A673 (cell line): ENCODE measurements at regions not wholly inside any gene's neighbourhood (a gene's known extent, or its start where the extent isn't known, plus 50 kb on each side); places are given as distances from the start of the nearest gene placed in this dataset.

ENCODE experiments used
- BruUV-seq: library from RNA; stranded (reverse); fragments of 400-500 nt; replicated peaks from 2 replicates; lab custom pipeline; 2021; lab: Mats Ljungman, UMichigan
- CTCF ChIA-PET: fragments of 300-600 bp; sonication (Branson Sonifier 250); formaldehyde crosslinking; loops from one replicate; lab custom pipeline; 2022; ENCODE audit warnings: antibody characterized with exemption; lab: Charles Lee
- POLR2A ChIA-PET: fragments of 300-600 bp; sonication (Branson Sonifier 250); formaldehyde crosslinking; loops from one replicate; lab custom pipeline; 2022; ENCODE audit warnings: antibody characterized with exemption; ENCODE audit not compliant: low non-redundant PET; lab: Charles Lee
- DNase-seq: peaks from one replicate; pipeline ENCODE4 v3.0.0-alpha.2; 2015; ENCODE audit warnings: low spot score
- H3K27ac ChIP-seq: fragments of 200-600 bp; sonication (generic); 2 replicates; pipeline ENCODE4 v1.5.1; 2016; ENCODE audit warnings: mixed run types, low read depth, mild to moderate bottlenecking, mixed read lengths, antibody characterized with exemption, low read length; ENCODE audit not compliant: poor library complexity, severe bottlenecking
- H3K27me3 ChIP-seq: fragments of 200-600 bp; sonication (generic); replicated peaks from 2 replicates; pipeline ENCODE4 v1.6.1; 2017; ENCODE audit warnings: mixed run types, low read depth, mild to moderate bottlenecking, mixed read lengths, antibody characterized with exemption, low read length; ENCODE audit not compliant: insufficient read depth, poor library complexity
- H3K36me3 ChIP-seq: fragments of 200-600 bp; sonication (generic); 2 replicates; pipeline ENCODE4 v1.6.1; 2016; ENCODE audit warnings: mixed run types, mild to moderate bottlenecking, mixed read lengths, antibody characterized with exemption, low read length; ENCODE audit not compliant: insufficient read depth, poor library complexity, severe bottlenecking
- H3K4me1 ChIP-seq: fragments of 200-600 bp; sonication (generic); 2 replicates; pipeline ENCODE4 v1.6.1; 2017; ENCODE audit warnings: mixed run types, mild to moderate bottlenecking, mixed read lengths, antibody characterized with exemption, low read length; ENCODE audit not compliant: insufficient read depth, poor library complexity, severe bottlenecking
- H3K4me3 ChIP-seq: fragments of 200-600 bp; sonication (generic); 2 replicates; pipeline ENCODE4 v1.5.1; 2016; ENCODE audit warnings: low read depth, mixed run types, mild to moderate bottlenecking, mixed read lengths, low read length; ENCODE audit not compliant: poor library complexity, severe bottlenecking
- H3K9me3 ChIP-seq: fragments of 200-600 bp; sonication (generic); 2 replicates; pipeline ENCODE4 v1.6.1; 2016; ENCODE audit warnings: mixed run types, low read depth, mild to moderate bottlenecking, mixed read lengths, antibody characterized with exemption, low read length; ENCODE audit not compliant: poor library complexity, severe bottlenecking
- EZH2 ChIP-seq: fragments of 200-600 bp; sonication (generic); IDR thresholded peaks from 2 replicates; pipeline ENCODE4 v1.6.1; 2017; ENCODE audit warnings: borderline replicate concordance, low read depth, mild to moderate bottlenecking, mixed read lengths, antibody characterized with exemption, low read length; ENCODE audit not compliant: poor library complexity, severe bottlenecking
- intact Hi-C: fragments of 100-400 bp; cut with micrococcal nuclease; formaldehyde crosslinking; loops from one replicate; pipeline ENCODE4 v1.10.0; 2022; ENCODE audit not compliant: unreplicated experiment
- TF ChIP-seq, protein P1 (sequence below): fragments of 300-800, 200-600 bp; sonication (generic); conservative IDR thresholded peaks from 2 replicates; pipeline ENCODE4 v1.5.1; 2017; ENCODE audit warnings: low read depth, mild to moderate bottlenecking, antibody characterized with exemption, low read length, moderate library complexity, mixed read lengths

DNA sequence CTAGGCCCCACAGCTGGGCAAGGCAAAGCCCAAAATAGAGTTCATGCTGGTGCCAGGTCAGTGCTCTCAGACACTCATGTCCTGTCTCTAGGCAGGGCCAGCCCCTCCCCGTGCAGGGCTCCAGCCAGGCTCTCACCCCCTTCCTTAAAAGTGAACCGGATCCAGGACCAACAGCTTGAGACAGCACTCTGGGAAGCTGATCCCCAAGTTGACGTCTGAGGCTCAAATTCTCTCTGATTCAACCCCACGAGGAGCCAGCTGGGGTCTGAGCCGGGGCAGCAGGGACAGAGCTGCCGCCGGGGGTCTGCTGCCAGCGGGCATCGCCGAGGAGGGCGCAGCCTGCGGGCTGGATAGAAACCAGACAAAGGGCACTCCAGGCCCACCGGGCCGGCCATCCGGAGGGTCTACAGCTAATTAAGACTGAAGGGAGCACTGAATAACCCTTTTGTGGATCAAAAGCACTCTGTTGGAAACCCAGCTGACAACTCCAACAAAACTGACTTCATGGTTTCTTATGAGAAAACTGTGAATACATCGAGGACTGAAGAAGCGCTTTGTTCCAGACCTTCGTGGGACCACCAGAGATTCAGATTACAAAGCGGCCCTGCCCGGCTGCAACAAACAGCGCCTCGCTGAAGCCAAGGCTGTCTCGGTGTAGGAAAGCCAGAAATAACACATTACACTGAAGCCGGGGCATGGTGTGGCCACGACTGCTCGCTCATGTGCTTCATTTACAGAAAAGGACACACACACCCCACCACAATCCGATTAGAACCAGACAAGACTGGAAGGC is 95.8 kb downstream of the PSMG1 start:
- Histone ChIP-seq H3K27me3 (peaks cover 1% of the 10 kb centered on the region), H3K4me1 (no peaks in the 10 kb centered on the region), H3K4me3 (no peak overlapping the region), H3K36me3 (no peaks in the 10 kb centered on the region), H3K27ac (no peak overlapping the region), H3K9me3 (no peaks in the 10 kb centered on the region)
- DNase-seq: no peak
- ChIA-PET POLR2A (no interaction called here), CTCF (no interaction called here)
- no peak for TF ChIP-seq EZH2
- TF ChIP-seq, protein P1, sequence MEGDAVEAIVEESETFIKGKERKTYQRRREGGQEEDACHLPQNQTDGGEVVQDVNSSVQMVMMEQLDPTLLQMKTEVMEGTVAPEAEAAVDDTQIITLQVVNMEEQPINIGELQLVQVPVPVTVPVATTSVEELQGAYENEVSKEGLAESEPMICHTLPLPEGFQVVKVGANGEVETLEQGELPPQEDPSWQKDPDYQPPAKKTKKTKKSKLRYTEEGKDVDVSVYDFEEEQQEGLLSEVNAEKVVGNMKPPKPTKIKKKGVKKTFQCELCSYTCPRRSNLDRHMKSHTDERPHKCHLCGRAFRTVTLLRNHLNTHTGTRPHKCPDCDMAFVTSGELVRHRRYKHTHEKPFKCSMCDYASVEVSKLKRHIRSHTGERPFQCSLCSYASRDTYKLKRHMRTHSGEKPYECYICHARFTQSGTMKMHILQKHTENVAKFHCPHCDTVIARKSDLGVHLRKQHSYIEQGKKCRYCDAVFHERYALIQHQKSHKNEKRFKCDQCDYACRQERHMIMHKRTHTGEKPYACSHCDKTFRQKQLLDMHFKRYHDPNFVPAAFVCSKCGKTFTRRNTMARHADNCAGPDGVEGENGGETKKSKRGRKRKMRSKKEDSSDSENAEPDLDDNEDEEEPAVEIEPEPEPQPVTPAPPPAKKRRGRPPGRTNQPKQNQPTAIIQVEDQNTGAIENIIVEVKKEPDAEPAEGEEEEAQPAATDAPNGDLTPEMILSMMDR: no peak
- BruUV-seq: no TSS peak
- intact Hi-C loops: no loop called here

DNA sequence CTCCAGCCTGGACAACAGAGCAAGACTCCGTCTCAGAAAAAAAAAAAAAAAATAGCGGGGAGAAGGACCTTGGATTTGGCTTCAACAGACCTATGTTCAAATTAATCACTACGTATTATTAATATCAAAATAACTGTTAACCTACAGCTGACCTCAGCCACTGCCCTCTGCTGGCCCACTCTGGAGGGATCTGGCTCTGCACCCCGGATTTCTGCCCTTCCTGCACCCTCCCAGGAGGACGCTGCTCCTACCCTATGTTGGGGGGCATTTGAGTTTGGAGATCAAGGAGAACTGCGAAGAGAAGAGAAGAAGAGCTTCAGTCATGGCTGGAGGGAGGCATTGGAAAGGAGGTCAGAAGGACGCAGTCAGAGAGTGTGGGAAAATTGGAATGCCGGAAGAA is 96.7 kb downstream of the PSMG1 start:
- Histone ChIP-seq H3K27ac (no peak overlapping the region), H3K27me3 (peaks cover 8% of the 10 kb centered on the region), H3K4me3 (no peak overlapping the region), H3K9me3 (no peaks in the 10 kb centered on the region), H3K4me1 (no peaks in the 10 kb centered on the region), H3K36me3 (no peaks in the 10 kb centered on the region)
- intact Hi-C loops: no loop called here
- CTCF ChIA-PET: no interaction called here
- no TSS peak for BruUV-seq
- POLR2A ChIA-PET: no interaction called here
- no peak for TF ChIP-seq EZH2
- TF ChIP-seq, protein P1: no peak
- DNase-seq: no peak

DNA sequence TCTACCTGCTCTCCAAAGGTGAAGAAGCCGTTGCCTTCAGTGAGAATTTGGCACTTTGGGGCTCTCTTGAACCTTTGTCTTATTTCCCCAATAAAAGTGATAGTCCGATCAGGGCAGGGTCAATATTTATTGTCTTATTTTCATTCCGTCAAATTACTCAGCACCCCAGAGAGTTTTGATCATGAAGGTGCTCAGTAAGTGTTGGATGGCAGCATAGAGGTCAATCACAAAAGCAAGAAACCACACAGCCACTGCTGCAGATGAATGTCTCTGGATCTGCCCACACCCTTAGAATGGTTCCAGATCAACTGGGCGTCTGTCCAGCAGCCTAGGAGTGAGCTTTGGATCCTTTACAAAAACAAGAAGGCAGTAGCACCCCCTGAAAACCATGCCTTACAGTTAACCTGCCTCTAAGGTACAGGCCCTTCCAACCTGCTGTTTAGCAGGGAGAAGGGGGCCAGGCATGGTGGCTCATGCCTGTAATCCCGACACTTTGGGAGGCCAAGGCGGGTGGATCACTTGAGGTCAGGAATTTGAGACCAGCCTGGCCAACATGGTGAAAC is 97.3 kb downstream of the PSMG1 start:
- intact Hi-C loops: no loop called here
- TF ChIP-seq EZH2: no peak
- TF ChIP-seq, protein P1: no peak
- CTCF ChIA-PET: no interaction called here

More for the DNA sequence above, 97.3 kb downstream of the PSMG1 start:
- DNase-seq: no peak
- Histone ChIP-seq H3K27ac (no peak overlapping the region), H3K4me1 (no peaks in the 10 kb centered on the region), H3K27me3 (peaks cover 8% of the 10 kb centered on the region), H3K9me3 (no peaks in the 10 kb centered on the region), H3K4me3 (no peak overlapping the region), H3K36me3 (no peaks in the 10 kb centered on the region)
- no TSS peak for BruUV-seq
- POLR2A ChIA-PET: no interaction called here
